HG03097 (cell line): ENCODE measurements at regions not wholly inside any gene's neighbourhood (a gene's known extent, or its start where the extent isn't known, plus 50 kb on each side); places are given as distances from the start of the nearest gene placed in this dataset.

Experiments used
- ATAC-seq: cut with Tn5 transposase; IDR thresholded peaks from one replicate; pipeline ENCODE4 v1.9.1; 2021; ENCODE audit not compliant: unreplicated experiment, low FRiP score

DNA sequence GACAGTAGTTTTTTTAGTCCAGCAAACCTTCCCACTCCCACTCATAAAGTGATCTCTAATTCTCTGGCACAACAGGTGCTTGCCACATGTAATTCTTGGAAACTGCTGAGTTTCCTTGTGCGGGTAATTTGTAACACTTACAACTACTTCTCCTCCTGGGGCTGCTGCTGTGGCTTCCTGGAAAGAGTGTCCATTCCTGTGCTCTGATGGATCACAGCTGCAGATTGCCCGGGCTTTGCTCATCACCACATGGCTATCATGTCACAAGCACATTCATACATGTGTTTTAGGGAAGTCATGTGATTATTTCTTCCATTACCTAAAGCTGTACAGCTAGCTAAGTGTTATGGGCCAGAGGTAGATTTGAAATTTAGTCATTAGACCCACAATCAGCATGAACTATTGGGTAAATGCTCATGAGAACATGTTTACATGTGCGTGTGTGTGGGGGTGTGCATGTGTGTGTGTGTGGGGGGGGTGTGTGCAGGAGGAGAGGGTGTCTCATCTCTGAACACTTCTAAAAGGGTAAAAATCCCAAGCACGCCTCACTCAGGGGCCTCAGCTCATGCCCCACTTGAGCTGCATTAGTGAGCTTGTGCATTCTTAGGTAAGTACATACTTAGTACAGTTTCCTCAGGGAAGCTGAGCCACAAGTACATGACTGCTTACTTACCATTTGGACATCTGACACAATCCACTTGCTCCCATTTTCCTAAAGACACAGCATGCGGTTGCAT is 118.1 kb upstream of the CCDC112 start:
- ATAC-seq, result no peak

DNA sequence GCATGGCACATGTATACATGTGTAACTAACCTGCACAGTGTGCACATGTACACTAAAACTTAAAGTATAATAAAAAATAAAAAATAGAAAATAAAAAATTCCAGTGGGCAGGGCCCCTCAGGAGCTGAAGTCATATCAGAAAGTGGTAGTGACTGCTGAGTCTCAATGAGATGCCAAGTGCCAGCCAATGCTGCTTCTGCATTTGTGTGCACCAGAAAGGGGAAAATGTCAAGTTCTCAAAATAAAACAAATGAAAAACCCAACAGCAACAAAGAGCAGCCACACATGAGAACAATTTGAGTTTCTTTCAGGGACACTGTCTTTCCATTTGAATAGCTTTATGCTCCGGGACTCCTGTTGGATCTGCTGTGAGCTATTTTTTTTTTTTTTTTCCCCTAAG is 117.2 kb upstream of the CCDC112 start:
- no peak for ATAC-seq

DNA sequence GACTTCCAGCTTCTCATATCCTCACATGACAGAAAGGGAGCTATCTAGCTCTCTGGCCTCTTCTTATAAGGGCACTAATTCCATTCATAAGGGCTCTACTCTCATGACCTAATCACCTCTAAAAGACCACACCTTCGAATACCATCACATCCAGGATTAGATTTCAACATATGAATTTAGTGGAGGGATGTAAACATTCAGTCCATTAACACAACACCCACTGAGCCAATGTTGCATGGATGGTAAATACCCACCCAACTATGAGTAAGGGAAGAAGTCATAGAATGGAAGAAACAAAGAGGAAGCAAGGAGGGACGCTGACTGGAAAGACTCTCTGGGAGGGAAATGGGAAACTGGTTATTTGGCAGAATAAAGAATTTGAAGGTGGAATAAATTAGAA is 112.6 kb upstream of the CCDC112 start:
- no peak for ATAC-seq

DNA sequence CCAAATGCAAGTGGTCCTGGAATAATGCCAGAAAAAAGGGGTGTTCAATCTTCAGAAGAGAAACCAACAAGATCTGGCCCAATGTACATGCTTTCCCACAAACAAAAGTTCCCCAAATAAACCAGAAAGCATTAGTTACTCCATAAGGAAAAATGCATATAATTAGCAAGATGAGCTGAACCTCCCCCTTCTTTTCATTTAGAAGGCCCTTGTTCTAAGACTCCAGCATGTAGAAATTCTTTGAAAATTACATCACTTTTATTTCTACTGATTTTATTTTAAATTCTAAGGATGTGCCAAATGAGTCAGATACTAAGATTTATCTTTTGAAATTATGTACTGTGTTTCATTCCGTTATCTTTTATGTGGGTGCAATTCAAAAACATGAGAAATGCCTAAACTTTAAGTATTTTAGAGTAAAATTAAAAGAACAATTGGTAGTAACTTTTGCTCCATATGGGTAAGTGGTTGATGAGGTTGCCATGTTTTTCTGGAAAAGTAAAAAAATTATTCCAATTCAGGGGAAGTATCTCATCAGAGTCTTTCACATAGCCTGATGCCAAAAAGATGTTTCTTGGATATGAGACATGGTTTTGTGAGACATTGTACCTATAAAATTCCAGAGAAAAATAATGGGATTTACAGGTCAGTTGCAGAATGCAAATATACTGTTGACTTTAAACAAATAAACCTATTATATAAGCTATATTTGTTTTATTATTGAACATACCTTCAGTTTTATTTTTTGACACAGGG is 106.5 kb upstream of the CCDC112 start:
- ATAC-seq, result no peak

DNA sequence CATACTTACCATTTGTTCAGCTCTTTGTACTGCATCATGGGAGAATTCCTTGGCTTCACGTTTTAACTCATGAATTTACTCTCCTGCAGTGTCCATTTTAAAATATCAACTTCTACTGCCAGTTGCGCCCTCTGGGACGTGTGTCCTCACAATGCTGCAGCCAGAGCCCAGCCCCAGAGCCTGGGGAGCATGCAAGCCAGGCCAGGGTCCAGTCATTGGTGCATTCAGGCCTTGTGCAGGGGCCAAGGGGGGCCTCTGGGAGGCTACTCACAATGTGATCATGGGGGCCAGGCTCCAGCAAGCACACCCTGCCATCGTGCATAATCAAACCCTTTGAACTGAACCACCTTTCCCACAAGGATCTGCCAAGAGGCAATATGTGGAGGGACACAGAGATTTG is 105.6 kb upstream of the CCDC112 start:
- no peak for ATAC-seq

DNA sequence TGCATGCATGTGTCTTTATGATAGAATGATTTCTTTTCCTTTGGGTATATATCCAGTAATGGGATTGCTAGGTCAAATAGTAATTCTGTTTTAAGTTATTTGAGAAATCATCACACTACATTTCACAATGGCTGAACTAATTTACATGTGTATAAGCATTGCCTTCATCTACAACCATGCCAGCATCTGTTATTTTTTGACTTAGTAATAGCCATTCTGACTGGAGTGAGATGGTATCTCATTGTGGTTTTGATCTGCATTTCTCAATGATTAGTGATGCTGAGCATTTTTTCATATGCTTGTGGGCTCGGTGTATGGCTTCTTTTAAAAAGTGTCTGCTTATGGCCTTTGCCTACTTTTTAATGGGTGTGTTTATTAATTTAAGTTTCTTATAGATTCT is 102.3 kb upstream of the CCDC112 start:
- no peak for ATAC-seq

DNA sequence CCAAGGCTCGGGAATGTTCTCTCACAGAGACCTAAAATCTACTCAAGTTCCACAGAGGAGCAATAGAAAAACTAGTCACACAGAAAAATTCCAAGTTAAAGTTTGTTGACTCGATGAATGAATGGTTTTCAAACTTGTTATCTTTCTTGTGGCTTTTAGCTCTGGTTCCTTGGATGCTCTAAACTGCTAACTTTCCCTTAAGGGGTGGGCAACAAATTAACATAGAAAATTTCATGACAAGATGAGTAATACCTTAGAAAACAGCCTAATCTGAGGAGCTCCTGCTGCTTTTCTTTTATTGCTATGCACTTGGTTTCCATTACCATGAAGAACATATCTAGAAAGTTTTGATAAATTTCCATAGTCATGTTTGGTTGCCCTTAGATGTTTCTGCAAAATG is 100.2 kb upstream of the CCDC112 start:
- no peak for ATAC-seq

DNA sequence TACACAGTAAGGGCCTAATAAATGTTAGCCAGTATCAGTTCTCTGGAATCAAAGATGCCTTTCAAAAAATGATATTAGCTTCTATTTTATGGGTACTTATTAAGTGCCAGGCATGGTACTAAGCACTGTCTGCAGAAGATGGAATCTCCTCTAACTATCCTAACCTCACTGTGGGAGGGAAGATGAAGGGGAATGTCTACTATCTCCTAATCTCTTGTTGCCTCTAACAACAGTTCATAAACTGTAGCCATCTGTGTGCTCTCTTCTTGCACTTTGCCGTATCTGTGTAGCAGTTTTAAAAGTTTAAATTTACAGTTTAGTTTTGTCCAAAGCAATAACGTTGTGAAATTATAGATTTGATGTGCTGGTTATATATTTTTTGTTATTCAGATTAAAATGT is 99.6 kb upstream of the CCDC112 start:
- no peak for ATAC-seq

DNA sequence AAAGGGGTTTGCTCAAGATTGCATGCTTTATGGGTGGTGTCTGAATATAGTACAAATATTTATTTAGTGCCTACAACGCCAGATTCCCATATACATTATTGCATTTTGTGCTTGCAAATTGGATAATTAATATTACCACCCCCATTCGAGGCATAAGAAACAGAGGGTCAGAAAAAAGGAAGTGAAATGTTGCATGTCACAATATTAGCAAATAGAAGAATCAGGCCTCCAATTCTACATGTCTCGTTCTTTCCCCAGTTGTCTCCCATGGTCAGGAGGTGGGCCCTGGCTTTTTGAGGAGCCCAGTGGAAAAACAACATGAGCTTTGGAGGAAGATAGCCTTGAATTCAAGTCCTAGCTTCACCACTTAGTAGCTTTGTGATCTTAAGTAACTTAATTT is 98.1 kb upstream of the CCDC112 start:
- no peak for ATAC-seq

DNA sequence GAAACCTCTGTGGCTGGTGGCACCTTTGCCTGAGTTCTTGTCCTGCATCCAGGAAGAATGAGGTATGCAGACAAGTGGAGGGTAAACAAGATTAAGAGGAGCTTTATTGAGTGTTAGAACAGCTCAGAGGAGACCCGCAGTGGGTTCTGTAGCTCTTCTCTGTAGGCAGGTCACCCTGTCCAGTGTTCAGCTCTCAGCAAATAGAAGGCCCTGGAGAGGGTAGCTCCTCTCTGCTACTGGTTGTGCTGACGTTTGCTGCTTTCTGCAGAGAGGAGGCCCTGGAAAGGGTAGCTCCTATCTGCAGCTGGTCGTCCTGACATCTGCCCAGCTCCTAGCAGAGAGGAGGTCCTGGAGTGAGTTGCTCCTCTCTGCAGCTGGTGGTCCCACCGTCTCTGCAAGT is 96.8 kb upstream of the CCDC112 start:
- ATAC-seq, result no peak

DNA sequence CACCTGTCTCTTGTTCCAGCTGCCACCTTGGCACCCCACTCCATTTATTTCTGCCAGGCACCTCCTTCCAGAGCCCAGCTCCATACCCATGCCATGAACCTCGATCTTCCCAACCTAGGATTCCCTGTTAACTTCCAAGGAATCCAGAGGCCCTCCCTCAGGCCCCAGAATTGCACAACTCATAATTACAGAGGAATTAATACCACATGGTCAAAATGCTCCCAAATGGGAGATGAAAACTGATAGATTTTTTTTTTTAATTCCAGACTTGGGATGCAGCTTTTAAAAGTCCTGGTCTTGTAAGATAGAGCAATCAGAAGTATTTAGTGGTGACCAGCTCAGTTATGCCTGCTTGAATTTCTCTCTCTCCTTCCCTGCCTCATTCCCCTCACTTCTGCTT is 96.2 kb upstream of the CCDC112 start:
- no peak for ATAC-seq

DNA sequence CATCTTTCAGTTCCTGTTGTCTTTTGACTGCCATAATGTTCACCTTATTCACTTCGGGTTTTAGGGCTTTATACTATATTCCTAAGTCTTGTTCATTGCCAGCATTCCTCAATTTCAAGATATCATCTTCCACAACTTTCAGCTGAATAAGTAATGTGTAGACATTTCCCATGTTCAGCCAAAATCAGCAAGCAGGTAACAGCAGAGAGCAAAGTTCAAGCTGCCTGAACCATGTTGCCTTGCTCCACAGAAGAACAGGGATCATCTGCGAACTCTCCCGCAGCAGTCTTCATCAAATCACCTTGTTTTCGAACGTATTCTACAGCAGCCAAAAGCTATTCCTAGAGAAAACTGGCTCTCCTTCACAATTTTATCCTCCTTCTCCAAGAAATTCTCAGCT is 95.3 kb upstream of the CCDC112 start:
- no peak for ATAC-seq

DNA sequence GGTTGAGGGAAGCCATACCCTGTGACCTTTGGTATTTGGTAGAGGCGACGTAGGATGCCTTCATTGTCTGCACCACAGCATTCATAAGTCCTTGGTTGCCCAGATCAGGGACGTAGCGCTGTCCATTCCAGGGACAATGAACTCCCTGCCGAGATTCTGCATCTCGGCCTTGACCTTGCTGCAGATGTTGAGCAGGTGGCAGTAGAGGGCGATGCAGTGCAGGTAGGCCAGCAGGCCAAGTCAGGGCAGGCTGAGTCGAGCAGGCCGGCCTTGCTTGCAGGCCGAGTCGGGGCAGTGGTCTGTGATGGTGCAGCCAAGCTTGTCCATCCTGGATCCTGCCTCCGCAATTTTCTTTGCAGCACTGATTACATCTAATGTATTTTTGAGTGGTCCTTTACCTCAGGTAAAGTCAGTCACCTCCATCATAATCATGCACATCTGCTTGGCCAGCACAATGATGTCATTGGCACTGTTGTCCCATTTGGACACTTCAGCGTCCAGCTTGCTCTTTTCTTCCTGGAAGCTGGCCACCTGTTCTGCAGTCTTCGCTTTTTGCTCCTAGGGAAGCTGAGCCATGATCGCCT is 93.4 kb upstream of the CCDC112 start:
- no peak for ATAC-seq

DNA sequence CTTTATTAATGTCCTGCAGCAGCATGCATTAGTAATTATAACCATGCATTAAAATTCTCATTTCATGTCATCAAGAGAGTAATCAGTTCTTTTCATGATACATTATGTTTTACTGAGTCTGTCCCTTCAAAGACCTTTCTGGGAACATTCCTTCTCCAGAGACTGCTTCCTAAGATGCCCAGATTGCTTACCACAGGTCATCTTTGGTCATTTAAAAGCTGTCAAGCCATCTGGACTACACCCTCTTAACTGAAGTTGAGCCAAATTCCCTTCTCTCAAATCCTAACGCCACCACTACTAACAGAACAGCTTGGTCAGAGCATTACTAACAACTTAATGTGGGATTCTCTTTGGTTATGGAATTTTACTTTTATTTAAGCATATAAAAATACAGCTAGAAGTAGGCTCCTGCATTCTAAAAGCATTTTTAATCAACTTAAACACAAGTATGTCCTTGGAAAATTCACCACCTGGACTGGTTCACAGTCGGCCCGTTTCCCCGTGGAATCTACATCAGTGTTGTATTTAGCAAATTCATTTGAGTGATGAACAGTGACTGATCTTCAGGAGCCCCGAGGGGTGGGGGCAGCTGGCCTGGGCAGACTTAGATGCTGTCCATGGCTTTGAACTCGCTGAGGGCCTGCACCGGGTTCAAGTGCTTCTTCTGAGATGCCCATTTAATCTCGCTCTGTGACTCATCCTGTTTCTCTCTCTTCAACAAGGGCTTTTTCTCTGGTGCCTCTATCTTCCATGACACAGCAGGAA is 92.8 kb upstream of the CCDC112 start:
- no peak for ATAC-seq

DNA sequence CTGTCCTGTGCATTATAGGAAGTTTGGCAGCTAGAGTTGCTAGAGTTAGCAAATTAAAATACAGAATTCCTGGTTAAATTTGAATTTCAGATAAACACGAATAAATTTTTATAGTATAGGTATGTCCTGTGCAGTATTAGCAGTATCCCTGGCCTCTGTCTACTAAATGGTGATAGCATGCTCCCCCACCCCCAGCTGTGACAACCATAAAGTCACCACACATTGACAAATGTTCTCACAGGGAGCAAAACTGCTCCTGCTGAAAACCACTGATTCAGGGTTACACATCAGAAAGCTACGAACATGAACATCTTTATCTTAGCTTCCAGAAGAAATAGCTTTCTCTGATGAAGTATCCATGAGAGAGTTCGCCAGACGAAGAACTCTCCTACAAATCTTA is 91.8 kb upstream of the CCDC112 start:
- no peak for ATAC-seq

DNA sequence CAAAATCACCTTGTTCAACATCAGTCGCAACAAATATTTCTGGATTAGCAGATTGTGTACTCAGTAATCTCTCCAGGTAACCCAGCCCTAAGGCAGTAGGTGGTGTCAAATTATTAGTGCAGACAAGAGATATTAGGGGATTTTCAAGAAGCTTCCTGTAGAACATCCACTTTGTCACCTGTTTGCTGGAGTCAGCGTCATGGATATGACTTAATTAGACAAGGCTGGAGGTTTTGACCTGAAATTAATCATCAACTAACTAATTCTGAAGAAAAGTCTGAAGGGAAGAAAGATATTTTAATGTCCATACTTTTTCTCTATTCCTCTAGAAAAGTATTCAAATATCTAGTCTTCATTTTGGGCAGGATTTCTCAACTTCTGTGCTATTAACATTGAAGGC is 91.4 kb upstream of the CCDC112 start:
- no peak for ATAC-seq

DNA sequence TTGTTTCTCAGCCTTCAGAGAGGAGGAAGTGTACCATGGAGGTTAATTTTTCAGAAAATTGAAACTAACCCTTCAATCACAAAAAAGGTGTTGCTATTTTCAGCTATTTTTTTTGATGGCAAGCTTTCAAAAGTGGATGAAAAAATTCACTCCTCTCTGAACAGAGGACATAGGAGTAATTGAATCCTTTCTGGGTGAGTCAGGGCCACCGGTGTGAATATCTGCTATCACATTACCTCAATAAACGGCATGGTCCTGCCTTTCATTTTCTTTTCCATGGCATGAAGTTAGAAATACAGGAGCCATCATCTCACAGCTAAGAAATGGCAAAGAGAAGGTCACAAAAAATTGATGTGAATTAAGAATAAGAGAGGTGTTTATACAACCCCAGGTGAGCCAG is 90.2 kb upstream of the CCDC112 start:
- no peak for ATAC-seq

DNA sequence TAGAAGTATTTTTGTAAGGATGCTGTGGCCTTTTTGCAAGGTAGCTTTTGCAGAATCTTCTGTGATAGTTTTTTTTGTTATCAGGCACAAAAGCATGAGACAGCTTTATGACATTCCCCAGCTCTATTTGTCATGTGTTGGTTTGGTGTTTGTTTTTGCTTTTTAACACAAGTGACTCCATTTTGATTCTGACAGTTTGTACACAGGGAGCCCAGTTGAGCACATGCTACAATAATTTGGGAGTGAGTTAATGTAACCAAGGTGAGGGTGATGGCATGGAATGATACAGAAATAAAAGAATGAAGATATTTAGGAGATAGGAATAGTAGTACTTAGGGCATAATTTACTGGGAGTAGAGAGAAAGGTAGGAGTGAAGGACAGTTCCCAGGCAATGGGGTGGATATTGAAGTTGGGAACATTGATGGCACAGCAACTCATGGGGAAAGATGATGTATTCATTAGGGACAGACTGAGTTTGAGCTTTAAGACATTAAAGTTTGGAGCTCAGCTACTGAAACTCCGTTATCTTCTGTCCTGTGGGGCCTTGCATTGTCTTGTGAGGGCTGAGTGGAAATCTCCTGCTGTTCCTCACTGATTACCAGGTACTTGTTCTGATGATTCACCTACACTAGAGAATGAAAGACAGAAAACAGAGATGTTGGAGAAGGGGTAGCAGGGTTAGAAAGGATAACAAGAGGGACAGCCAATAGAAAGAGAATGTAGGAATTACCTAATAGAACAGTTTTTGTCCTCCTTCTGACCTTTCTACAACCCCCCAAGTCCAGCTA is 88.3 kb upstream of the CCDC112 start:
- ATAC-seq, result no peak

DNA sequence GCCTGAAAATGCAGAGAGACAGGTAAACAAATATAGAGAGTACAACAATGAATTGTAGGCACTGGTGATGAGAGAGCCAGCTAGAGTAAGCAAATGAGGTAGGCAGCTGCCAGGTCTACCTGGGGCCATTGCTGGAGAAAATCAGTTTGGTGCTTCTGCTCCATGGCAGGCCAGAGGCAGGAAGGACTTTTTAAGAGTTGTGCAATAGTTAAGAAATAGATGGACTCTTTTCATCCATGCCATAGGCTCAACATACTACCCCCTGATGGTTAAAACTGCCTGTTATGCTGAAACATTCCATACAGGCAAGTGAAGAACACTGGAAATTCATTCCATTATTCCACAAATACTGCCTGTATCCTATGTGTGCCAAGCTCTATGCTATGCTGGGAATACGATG is 86.5 kb upstream of the CCDC112 start:
- ATAC-seq, result no peak

DNA sequence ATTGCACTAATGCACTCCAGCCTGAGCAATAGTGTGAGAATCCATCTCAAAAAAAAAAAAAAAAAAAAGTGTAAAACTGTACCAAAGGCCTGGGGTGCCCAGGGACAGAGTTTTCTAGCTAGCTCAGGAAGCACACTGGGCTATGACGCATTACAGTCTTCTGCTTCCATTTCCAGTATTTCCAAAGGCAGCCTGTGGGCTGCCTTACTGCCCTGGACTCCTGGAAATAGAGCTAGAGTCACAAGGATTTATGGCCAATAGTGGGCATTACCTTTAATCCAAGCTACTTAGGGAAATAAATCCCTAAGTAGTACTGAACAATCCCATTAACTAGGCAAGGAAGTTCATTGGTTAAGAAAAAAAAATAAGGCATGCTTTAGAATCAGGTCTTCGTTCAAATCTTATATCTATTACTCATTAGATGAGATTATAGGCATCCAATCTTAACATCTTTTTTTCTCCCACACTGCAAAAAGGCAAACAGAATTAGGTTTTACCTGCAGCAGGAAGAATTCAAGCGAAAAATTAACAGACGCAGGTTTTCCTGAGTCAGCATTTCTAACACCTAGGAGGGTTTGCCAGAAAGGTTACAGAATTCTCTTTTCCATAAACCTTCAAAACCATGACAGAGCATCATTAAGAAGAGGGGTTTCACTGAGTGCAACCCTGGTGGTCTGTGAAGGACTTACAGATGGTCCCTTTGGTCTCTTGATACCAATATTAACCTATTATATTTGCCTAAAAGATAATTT is 85.6 kb upstream of the CCDC112 start:
- ATAC-seq, result no peak
